AG04449 (cell line): ENCODE measurements at regions not wholly inside any gene's neighbourhood (a gene's known extent, or its start where the extent isn't known, plus 50 kb on each side); places are given as distances from the start of the nearest gene placed in this dataset.

Experiments used
- CTCF ChIA-PET: fragments of 350-600 bp; formaldehyde crosslinking; extraction: SDS; loops from one replicate; lab custom pipeline; 2021; ENCODE audit warnings: antibody characterized with exemption; lab: Yijun Ruan, JAX
- POLR2A ChIA-PET: fragments of 400-600, 350-600 bp; formaldehyde crosslinking; extraction: SDS; loops from one replicate; lab custom pipeline; 2020; ENCODE audit warnings: antibody characterized with exemption, inconsistent platforms; lab: Yijun Ruan, JAX
- DNase-seq: peaks from one replicate; pipeline ENCODE4 v3.0.0-alpha.2; 2010; ENCODE audit warnings: low read depth, low spot score
- H3K4me3 ChIP-seq: 2 replicates; pipeline ENCODE4 v1.5.1; 2011; ENCODE audit warnings: low read depth, mild to moderate bottlenecking, control low read depth, low read length
- TF ChIP-seq, protein P1 (sequence below): IDR thresholded peaks from one replicate; pipeline ENCODE4 v1.5.1; 2011; ENCODE audit warnings: mild to moderate bottlenecking, moderate library complexity, low read length, control low read depth, inconsistent platforms; ENCODE audit not compliant: insufficient read depth; ENCODE audit errors: missing control alignments

DNA sequence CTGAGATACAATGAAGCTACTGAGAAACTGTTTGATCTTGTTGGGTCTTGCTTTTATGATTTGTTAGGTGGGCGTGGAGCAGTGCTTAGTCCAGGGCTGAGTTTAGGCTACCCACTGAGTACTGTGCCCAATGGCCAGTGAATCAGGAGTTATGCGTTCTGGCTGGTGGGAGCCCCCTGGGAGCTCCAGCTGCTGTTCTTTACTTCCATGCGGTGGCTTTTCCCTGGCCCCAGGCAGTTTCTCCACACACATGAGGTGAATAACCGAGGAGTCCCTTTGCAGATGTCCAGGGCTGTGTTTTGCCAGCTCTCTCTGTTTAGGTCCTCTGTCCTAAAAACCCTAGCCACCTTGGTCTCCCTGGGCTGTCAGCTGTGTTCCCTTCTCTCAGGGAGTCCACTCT is 106.5 kb downstream of the KLF13 start:
- no peak overlapping the region for H3K4me3 ChIP-seq
- no peak for DNase-seq
- ChIA-PET POLR2A (interaction anchor here (0.6 kb wide), 1 partner anchor 39 kb away, joined by 3 read pairs; no protein-coding TSS in a partner anchor), CTCF (interaction anchor here (1.1 to 11.9 kb wide), 5 partner anchors 10 to 232 kb away, joined by 4 to 168 read pairs (median 5); no protein-coding TSS in a partner anchor)
- TF ChIP-seq, protein P1, sequence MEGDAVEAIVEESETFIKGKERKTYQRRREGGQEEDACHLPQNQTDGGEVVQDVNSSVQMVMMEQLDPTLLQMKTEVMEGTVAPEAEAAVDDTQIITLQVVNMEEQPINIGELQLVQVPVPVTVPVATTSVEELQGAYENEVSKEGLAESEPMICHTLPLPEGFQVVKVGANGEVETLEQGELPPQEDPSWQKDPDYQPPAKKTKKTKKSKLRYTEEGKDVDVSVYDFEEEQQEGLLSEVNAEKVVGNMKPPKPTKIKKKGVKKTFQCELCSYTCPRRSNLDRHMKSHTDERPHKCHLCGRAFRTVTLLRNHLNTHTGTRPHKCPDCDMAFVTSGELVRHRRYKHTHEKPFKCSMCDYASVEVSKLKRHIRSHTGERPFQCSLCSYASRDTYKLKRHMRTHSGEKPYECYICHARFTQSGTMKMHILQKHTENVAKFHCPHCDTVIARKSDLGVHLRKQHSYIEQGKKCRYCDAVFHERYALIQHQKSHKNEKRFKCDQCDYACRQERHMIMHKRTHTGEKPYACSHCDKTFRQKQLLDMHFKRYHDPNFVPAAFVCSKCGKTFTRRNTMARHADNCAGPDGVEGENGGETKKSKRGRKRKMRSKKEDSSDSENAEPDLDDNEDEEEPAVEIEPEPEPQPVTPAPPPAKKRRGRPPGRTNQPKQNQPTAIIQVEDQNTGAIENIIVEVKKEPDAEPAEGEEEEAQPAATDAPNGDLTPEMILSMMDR, result no peak

DNA sequence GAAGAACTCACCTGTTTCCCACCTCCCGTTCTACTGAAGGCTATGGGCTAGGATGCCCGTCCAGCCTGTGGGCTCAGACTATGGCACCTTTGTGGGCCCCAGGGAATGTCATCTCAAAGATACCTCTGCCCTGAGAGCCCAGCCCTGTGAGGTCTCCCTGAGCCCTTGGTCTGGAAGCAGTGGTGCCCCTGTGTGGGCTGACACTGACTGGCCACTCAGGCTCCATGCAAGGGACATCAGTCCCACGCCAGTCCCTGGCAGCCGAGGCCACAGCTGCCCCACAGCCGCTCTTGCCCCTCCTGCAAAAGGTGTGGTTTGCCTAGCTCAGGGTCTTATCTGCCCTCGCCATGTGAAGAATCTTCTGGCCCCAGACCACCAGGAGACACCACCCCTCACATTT is 106.9 kb downstream of the KLF13 start:
- no peak for DNase-seq
- no peak overlapping the region for H3K4me3 ChIP-seq
- CTCF ChIA-PET, result interaction anchor here (1.2 to 11.9 kb wide), 9 partner anchors 10 to 233 kb away, joined by 3 to 168 read pairs (median 10); no protein-coding TSS in a partner anchor
- TF ChIP-seq, protein P1, result no peak
- POLR2A ChIA-PET, result interaction anchor here (0.6 kb wide), 1 partner anchor 38 kb away, joined by 3 read pairs; no protein-coding TSS in a partner anchor

DNA sequence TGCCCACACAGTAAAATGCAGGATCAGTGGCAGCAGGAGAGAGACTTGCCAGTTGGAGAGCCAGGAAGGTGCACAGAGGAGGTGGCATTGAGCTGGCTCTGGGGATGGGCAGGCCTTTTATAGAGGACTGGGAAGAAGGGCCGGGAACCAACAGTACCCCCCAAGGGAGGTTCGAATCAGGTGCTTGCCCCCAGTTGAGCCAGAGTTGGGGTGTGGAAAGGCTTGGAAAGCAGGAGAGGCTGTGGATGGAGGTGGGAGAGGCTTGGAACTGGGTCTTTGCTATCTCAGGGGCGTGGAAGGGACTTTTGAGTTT is 107.6 kb downstream of the KLF13 start:
- no peak for DNase-seq
- POLR2A ChIA-PET, result interaction anchor here (0.5 to 1.4 kb wide), 4 partner anchors 9 to 108 kb away, joined by 3 read pairs; partner anchors contain the start of gene KLF13
- TF ChIP-seq, protein P1, result no peak
- no peak overlapping the region for H3K4me3 ChIP-seq
- CTCF ChIA-PET, result interaction anchor here (0.7 to 11.9 kb wide), 21 partner anchors 9 to 305 kb away, joined by 3 to 168 read pairs (median 5); partner anchors contain the start of gene KLF13

DNA sequence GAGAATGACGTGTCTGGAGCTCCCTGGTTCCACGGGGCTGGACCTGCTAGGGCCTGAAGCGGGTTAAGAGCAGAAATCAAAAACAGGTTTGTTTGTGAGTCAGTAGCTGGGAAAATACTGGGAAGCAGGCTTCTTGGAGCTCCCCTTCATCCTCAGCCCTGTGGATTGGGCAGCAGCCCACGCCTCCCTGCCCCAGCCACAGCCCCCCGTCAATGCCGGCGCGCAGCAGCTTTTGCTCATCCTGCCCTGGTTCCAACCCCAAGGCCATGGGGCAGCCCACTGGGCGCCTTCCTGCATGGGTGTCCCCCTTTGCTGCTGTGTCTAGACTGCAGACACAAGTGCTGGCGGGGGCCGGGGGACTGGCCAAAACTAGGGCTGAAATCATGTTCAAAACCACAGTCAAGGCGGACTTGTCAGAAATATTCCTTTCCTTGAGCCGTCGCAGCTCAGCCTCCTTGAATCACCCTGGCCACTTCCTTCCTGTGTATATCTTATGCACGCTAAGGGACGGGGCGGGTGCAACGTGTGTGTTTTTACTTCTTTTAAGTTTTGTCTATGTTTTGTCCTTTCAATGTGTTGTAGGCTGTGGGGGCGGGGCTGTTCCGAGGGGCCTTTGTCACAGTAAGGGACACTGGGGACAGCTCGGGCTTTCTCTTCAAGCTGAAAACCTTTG is 108.1 kb downstream of the KLF13 start:
- TF ChIP-seq, protein P1, result no peak
- no peak overlapping the region for H3K4me3 ChIP-seq
- DNase-seq, result no peak
- ChIA-PET CTCF (interaction anchor here (0.7 to 11.9 kb wide), 26 partner anchors 9 to 306 kb away, joined by 3 to 168 read pairs (median 4); partner anchors contain the start of gene KLF13), POLR2A (interaction anchor here (0.5 to 1.4 kb wide), 4 partner anchors 9 to 108 kb away, joined by 3 read pairs; partner anchors contain the start of gene KLF13)

DNA sequence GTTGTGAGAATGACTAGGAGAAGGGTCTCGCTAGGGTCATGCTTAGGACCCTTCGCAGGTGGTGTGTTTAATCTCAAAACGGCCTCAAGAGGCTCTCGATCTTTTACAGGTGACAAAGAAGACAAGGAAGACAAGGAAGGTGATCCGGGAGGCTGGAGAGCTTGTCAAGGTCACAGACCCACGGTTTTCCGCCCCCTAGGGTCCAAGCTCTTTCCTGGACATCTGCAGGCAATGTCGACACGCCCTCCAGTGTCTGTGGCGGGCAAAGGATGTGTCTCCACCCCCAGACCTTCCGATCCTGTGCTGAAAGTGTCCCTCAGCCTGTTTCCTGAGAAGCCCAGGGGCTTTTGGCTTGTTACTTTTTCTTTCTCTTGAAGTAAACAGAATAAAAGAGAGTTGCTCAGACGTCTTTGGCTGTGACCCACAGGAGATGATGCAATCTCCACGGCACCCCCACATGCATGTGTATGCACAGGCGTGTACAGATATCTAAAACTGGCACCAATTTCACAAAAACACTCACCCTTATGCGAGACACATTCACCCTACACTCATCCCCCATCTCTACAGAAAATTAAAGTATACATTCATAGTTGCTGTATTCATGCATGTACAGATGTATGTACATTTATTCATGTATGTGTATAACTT is 108.8 kb downstream of the KLF13 start:
- no peak overlapping the region for H3K4me3 ChIP-seq
- POLR2A ChIA-PET, result interaction anchor here (1.4 kb wide), 1 partner anchor 109 kb away, joined by 3 read pairs; the partner anchor contains the start of gene KLF13
- no peak for DNase-seq
- TF ChIP-seq, protein P1, result peak; percentile 80
- CTCF ChIA-PET, result interaction anchor here (0.7 to 11.9 kb wide), 20 partner anchors 8 to 306 kb away, joined by 3 to 168 read pairs (median 6); partner anchors contain the start of gene KLF13
